DMS153 (cell line): ENCODE measurements at regions not wholly inside any gene's neighbourhood (a gene's known extent, or its start where the extent isn't known, plus 50 kb on each side); places are given as distances from the start of the nearest gene placed in this dataset.
A peak's percentile ranks its signal among the peaks of the same experiment; 100 is the strongest.

Experiments used
- DNase-seq: peaks from one replicate; lab custom pipeline; 2025; lab: John Stamatoyannopoulos, UW

DNA sequence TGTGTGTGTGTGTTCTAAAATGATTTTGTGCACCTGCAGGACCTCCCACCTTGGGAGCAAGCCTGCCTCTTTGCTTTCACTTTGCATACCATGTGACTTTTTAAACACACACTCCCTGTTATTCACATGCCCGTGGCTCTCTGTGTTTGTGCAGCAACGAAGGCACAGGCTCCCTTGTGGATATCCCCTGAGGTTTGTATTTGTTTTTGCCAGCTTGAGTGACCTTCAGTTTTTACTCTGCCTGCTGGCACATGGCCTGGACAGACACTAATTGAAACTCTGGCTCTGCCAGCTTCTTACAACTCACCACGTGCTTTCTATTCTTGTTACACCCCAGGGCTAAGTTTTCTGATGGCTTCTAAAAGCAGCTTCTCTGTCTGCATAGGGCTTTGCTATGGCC lies 885.8 kb downstream of the SH3BGRL start:
- DNase-seq: peak; percentile 64

DNA sequence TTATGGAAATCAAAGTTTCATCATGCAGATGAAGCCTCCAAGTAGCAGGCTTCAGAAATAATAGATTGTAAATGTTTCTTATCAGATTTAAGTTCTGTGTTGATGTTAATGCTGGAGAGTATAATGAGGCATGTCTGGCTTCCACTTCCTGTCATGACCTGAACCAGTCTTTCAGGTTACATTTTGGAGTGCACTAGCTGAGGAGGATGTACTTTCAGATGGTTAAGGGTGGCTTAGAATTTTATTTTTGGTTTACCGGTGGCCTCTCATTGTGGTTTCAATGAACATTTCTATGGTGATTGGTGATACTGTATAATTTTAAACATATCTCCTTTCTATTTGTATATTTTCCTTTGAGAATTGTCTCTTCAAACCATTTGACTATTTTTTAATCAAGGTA lies 890.4 kb downstream of the SH3BGRL start:
- no peak for DNase-seq

DNA sequence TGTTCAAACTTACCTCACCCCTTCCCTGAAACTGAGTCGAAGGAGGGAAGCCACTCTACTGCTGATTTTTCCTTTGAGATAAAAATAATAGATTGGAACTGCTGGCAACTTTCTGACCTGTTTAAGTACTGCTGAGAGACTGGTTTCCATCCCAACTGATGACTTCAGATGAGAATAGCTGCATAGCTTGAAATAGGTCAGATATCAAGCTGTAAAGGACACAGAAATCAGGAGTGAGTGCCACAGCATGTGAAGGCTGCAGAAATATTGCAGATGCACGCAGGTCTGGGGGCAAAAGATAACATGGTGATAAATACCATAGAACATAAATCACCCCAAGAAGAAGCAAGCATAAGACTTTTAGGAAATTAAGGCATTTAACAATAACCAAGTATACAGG lies 923.2 kb downstream of the SH3BGRL start:
- DNase-seq: no peak

DNA sequence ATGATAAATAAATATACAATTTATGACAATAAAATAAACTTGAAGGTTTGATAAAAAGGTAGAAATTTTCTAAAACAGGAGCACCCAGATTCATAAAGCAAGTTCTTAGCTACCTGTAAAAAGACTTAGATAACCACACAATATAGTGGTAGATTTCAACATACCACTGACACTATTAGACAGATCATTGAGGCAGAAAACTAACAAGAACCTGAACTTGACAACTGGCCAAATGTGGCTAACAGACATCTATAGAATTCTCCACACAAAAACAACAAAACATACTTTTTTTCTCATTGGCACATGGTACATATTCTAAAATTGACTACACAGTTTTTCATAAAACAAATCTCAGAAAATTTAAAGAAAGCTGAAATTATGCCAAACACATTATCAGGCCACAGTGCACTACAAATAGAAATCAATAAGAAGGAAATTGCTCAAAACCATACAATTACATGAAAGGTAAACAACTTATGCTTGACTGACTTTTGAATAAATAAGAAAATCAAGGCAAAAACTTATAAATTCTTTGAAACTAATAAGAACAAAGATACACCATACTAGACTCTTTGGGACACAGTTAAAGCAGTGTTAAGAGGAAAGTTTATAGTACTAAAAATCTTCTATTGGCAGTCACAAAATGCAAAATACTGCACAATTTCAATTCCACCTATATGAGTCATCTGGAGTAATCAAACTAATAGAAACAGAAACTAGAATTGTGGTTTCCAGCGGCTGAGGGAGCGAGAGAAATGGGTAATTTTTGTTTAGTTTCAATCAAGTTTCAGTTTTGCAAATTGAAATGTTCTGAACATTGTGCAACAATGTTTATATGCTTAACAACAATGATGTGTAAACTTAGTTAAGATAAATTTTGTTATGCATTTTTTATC lies 925.6 kb downstream of the SH3BGRL start:
- no peak for DNase-seq

DNA sequence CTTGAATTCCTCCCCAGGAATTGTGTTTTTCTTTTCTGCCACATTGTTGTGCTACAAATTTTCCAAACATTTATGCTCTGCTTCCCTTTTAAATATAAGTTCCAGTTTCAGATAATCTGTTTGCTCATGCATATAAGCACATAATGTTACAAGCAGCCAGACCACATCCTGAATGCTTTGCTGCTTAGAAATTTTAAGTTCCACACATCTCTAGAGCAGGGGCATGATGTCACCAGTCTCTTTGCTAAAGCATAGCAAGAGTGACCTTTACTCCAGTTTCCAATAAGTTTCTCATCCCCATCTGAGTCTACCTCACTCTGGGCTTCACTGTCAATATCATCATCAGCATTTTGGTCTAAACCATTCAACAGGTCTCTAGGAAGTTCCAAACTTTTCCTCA lies 932.5 kb downstream of the SH3BGRL start:
- no peak for DNase-seq

DNA sequence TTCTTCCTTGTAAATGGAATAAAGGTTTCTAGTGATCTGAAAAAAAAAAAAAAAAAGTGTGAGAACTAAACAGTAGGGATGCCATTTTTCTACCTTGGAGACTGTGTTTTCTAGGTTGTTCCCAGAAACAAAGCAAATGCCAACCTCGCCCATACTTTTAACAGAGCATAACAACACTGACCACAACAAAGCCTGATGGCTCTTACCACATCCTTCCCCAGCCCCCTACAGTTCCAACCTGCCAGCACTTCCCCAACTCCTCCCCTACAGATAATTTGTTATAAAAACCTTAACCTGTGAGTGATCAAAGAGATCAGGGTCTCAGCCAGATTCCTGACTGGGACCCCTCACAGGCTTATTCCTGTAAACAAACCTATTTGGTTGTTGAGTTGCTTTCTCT lies 940.0 kb downstream of the SH3BGRL start:
- no peak for DNase-seq

DNA sequence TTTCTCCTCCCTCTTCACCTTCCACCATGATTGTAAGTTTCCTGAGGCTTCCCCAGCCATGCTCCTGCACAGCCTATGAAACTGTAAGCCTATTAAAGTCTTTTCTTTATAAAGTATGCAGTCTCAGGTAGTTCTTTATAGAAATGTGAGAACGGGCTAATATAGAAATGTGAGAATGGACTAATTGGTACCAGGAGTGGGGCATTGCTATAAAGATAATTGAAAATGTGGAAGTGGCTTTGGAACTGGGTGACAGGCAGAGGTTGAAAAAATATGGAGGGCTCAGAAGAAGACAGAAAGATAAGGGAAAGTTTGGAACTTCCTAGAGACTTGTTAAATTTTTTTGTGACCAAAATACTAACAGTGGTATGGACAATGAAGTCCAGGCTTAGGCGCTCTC lies 959.3 kb downstream of the SH3BGRL start:
- DNase-seq: no peak

DNA sequence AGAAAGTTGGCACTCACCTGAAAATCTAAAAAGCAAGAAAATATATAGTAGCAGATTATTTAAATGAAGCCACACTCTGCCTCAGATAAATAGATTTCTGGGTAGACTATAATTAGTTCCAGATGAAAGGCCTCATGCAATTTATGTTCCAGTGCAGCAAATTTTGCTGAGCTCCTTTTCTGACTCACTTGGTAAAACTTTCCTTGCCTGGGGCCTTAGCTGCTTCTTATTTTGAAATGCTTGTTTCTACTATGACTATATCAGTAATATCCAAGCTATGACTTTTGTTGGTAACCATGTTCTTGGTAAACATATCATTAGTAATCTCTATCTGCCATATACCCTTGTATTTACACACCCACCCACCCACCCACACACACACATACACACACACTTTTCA lies 961.8 kb downstream of the SH3BGRL start:
- no peak for DNase-seq

DNA sequence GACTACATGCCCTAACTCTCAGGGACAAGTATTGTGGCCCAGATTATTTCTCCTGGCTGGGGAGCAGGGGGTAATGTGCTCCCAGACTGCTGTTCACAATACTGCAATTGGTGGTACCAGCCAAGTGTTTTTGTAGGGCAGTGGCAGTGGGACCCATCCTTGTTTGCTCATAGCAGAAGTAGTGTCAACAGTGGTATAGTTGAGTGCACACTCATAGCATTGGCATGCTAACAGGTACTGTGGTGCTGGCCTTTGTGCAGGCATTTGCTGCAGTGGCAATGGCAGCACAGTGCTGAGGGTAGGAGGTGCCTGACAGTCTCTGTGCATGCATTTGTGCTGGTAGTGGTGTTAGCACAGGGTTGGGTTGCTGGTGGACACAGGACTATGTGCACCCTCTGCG lies 995.0 kb downstream of the SH3BGRL start:
- no peak for DNase-seq

DNA sequence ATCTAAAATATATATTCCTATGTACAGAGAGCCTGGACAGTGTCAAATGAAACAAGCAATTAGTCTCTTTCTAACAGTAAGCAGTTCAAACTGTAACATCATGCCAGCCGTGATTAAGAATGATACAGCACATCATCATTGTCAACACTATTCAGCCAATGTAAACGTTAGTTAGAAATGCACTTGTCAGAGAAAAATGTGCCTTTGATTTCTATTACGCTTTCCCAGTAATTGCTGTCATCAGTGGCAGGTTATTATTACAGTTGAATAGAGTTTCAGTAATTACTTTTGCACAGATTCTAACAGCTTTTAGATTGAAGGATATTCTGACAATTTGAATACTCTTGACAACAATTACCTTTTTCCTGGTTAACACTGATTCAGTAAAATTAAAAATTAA lies 1007.1 kb downstream of the SH3BGRL start:
- no peak for DNase-seq

DNA sequence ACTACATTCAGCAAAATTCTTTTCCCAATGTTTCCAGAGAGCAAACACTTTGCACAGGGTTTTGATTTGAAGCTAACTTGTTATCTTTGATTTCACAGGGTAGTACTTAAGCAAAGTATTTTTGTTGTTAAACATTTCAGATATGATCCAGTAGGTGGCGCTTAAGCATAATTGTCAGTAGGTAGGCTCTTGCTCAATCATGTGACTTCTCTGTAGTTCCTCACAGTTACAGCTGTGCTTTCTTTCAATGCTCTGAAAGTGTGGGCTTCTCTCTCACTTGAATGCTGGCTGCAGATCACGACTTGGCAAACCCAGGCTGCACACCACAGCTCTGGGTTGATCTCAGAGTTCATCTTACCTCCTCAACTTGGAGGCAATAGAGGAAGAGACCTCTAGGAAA lies 1016.5 kb downstream of the SH3BGRL start:
- peak; percentile 4 for DNase-seq

DNA sequence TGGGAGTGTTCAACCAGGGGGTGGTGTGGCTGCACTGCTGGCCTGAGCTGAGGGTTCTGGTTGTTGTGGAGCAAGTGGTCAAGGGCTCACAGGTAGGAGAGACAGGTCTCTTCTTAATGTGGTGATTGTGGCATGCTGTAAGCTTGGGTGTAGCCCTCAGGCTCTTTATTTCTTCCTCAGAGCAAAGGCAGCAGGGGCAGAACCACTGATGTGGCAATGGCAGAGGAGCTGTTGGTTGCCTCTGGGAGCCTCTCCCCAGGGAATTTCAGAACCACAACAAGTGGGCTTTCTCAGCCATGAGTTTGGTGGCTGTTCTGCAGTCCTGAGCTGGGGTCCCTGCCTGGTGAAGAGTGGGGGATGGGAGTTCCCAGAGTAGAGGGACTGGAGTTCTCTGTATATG lies 1017.2 kb downstream of the SH3BGRL start:
- no peak for DNase-seq

DNA sequence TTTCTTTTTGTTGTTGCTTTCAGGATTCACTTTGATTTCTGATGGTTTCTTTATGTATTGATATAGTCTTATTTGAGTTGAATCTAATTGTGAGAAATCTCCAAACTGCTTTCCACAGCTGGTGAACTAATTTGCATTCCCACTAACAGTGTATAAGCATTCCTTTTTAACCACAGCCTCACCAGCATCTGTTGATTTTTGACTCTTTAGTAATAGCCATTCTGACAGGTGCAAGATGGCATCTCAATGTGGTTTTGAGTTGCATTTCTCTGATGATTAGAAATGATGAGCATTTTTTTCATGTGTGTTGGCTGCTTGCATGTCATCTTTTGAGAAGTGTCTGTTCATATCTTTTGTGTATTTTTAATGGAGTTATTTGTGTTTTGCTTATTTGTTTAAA lies 1023.1 kb downstream of the SH3BGRL start:
- DNase-seq: no peak

DNA sequence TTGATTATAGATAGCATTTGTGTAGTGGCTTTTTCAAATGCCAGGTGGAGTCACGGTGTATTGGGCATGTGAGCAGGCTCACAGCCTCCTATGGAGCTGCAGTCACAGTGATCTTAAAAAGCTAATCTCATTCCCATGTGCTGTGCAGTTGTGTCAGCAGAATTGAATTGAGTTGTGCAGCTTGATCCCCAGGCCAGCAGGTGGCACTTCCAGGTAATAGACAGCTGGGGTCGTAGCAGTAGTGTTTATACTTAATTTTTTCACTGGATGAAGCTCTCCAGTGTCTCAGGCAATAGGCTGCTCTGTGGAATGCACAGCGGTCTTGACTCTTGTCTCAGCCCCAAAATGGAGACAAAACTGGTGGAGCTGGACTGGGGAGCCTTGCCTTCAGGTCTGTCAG lies 1028.1 kb downstream of the SH3BGRL start:
- no peak for DNase-seq

DNA sequence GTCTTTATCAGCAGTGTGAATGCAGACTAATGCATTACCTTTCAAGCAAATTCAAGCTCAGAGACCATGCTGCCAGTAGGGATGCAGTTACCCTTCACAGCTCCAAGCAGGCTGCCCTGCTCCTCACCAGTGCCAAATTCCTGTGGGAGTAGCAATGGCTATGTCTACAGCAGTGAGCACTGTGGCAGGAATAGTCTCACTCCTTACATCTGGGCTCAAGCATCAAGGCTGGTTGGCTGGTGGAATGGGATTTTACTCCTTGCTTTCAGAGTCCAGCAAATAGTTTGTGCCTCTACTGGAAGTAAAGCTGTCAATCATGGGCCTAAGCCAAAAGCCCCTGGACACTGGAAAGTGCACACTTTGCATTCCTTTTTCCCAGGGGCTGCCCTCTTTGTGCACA lies 1030.8 kb downstream of the SH3BGRL start:
- no peak for DNase-seq

DNA sequence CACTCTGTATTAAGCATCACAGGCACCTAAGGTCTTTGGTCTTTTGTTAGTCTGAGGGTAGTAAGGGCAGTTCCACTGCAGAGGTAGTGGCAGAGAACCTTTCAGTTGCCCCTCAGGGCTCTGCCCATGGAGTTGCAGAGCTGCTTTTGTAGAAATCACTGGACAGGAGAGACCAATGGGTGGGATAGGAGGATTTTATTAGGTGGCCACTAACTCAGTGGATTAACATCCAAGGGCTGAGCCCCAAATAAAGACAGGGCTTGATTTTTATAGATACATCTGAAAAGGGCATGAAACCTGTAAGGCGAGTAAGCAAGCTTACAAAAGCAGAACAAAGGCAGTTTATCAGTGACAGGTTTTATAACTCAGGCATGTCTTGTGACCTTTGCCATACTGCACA lies 1035.4 kb downstream of the SH3BGRL start:
- no peak for DNase-seq
